A204.1 (cell line): ENCODE measurements at regions not wholly inside any gene's neighbourhood (a gene's known extent, or its start where the extent isn't known, plus 50 kb on each side); places are given as distances from the start of the nearest gene placed in this dataset.

ENCODE experiments used
- FAIRE-seq: peaks from 2 replicates; lab custom pipeline; 2012; peaks lifted over from hg19 to GRCh38; lab: Jason Lieb, UNC

- no peak for FAIRE-seq
These were observed 274.0 kb upstream of the TGFBR2 start for GRCh38 chr3:30332196-30333021.

GRCh38 chr3:30333143-30333542, 273.3 kb upstream of the TGFBR2 start:
- no peak for FAIRE-seq

- FAIRE-seq = no peak
These were observed 272.5 kb upstream of the TGFBR2 start for GRCh38 chr3:30333903-30334302.

DNA sequence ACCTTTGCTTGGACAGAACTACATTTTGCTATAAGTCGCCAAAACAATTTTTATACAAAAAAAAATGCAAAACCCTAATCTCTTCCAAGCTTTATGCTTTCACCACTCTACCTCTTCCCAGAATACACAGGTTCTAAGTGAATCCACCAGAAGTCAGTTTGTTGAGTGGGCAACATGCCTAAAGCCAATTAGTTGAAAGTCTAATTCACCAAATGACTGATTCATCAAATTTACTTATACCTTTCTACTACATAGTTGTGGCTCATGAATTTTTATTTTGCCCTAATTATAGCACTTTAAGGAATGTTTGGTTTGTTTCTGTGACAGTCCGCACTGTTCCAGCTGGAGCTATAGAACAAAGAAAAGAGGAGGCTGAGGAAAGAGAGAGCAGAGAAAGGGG, 265.9 kb upstream of the TGFBR2 start:
- no peak for FAIRE-seq

DNA sequence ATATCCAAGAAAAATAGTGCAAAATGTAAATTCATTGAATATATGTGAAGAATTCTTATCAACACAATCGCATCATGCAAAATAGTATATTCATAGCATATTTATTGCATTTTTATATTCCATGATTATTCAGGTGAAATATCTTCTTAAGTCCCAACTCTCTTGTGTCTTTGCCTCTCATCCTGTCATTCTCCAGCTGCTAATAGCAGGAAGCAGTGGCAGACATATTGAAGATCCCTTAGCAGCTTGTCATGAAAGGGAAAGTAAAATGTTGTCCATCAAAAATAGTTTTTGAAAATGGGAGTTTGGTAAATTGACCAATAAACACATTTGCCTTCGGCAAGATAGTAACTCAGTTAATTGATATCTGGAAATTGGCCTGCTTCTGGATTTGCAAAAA, 265.3 kb upstream of the TGFBR2 start:
- FAIRE-seq = no peak

- no peak for FAIRE-seq
These were observed 264.6 kb upstream of the TGFBR2 start for GRCh38 chr3:30341851-30342250.

- no peak for FAIRE-seq
These were observed 263.9 kb upstream of the TGFBR2 start for GRCh38 chr3:30342318-30343060.

- no peak for FAIRE-seq
These were observed 263.2 kb upstream of the TGFBR2 start for GRCh38 chr3:30343067-30343831.

DNA sequence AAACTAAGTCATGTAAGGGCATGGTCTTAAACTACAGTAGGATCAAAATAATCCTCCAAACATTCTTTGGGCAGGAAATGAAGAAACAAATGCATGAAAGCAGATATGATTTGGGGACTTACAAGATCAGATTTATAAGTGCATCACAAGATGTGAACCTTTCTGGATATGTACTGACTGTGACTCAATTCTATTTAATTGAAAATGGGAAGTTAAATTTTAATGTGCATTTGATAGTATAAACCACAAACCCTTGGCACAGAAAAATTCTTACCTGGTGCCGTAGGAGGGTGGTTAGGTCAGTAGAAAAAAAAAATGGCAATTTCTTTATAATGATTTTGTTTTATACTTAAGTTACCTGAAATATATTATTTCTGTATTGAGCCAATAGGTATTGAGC, 262.5 kb upstream of the TGFBR2 start:
- no peak for FAIRE-seq

- no peak for FAIRE-seq
These were observed 262.1 kb upstream of the TGFBR2 start for GRCh38 chr3:30344288-30344687.

GRCh38 chr3:30346933-30347320, 259.5 kb upstream of the TGFBR2 start:
- no peak for FAIRE-seq

- no peak for FAIRE-seq
These were observed 258.7 kb upstream of the TGFBR2 start for GRCh38 chr3:30347679-30348216.

DNA sequence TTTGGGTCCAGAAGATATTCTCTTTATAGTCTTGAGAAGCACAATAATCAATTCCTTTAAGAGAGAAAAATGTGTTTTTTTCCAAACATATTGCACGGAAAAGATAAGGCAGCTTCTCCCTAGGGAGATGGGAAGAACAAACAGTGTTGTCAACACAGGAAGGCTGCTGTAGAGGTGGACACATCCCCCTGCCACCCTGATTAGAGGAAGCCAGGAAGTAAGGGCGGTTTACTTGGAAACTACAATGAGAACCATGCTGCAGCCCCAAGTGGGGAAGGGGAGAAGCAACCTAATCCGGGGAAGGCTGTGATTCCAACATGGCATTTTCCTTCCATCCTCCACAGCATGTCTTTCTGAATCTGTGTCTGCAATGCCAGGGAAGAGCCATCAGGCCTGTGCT, 256.9 kb upstream of the TGFBR2 start:
- no peak for FAIRE-seq

DNA sequence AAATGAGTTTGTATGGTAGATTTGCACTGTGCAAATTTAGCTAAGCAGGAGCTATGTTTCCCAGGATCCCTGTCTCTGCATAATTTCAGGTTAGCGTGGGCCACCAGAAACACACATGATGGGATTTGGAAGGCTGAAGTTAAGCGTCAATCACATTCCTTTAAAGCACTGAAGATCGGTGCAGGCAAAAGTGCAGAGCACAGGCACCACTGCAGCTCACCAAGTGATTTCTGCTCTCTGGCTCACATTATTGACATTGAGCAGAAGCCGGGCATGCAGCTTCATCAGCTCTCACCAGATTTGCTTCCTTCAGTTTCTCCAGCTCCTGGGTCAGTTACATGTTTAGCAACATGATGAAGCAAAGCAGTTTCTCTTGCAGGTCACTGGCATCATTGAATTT, 256.4 kb upstream of the TGFBR2 start:
- FAIRE-seq = no peak

- FAIRE-seq = no peak
These were observed 255.5 kb upstream of the TGFBR2 start for GRCh38 chr3:30350901-30351300.

DNA sequence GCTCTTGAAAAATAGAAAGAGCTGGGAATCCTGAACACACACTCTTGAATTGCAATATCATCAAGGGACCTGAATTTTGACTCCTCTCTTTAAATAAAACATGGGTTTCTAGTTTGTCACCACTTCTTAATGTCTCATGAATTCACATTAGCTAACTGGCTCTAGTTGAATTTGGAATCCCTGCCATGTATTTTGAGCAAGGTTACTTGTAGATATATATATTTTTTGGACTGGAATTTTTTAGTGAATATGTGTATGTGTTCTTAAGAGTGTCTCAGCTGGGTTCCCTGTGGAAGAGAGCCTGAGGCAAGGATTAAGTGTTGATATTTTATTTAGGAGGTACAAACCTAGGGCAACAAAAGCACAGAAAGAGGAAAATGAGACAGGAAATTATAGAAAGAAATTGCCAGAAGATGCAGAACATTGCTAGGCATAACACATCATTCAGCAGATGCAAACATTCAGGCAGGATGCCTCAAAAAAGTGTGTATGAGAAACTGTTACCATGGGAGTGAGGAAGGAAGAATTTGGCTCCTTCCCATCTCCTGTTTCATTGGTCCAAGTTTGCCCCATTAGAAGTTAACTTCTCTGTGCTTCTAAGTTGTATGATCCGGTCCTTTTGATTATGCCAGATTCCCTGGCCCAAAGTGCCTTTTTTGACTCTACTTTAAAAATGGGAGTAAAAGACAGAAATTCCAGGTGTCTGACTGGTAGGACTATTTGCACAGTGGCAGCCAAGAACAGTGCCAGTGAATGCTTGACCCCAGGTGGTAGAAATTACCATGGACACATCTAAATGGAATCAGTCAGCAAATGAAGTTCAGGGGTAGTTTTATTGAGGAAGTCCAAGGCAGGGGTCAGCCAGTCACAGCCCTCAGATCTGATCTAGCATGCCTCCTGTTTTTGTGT, 253.7 kb upstream of the TGFBR2 start:
- no peak for FAIRE-seq

GRCh38 chr3:30353711-30354467, 252.5 kb upstream of the TGFBR2 start:
- no peak for FAIRE-seq

DNA sequence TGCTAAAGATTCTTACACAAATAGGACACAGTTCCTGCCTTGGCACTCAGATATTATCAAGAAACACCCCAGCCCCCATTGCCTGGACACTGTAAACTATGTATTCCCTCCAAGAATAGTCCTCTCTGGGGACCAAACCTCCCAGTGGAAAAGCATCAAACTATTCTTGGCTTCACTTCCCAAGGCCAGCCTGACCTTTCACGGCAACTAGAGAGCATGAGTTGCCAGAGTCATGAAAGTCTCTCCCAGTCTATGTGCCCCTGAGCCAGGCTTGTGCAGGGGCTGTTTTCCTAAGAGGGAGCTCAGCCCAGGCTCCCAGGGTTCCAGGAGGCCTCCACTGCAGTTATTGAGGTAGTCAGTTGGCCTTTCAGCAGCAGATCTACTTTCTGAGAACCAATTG, 251.9 kb upstream of the TGFBR2 start:
- FAIRE-seq = no peak

DNA sequence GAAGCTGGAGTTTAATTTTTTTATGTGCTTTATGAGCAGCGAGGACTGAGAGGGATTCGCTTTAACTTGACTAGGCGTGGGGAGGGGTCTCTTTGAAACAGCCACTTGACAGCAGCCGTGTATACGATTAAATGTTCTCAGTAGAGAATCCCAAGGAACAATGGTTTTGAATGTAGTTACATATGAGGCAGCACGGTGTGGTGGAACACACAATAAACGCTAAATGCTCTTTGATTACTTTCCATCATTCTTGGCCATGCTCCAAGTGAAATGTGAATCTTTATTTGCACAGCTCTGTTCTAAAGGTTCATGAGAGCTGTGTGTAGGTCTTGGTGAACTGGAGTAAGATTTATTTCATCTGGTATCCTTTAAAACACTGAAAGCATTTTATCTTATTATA, 251.4 kb upstream of the TGFBR2 start:
- FAIRE-seq = no peak

DNA sequence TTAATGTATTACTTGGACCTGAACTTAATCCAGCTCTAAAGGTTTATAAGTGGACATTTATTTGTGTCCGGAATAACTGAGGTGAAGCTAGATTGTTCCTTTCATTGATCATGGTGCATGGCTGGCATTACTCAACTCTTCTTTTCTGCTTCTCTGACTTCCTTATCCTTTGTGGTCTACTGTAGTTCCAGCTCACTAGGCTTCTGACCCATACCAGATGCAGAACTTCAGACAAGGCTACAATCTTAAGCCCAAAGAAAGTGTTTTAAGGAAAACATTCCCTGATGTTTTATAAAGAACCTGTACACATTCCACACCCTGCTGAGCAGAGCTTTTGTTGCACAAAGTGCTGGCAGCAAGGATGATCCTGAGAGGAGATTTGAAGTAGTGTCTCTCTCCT, 250.8 kb upstream of the TGFBR2 start:
- FAIRE-seq = no peak
